GM18499 (cell line): ENCODE measurements at regions not wholly inside any gene's neighbourhood (a gene's known extent, or its start where the extent isn't known, plus 50 kb on each side); places are given as distances from the start of the nearest gene placed in this dataset.
"Not testable (repeated sequence)": the region's sequence is repeated elsewhere in the genome, so short reads cannot be mapped to it uniquely, and the experiment has no call there.

Experiments
- ATAC-seq: cut with Tn5 transposase; IDR thresholded peaks from one replicate; pipeline ENCODE4 v1.9.1; 2021; ENCODE audit warnings: moderate number of reproducible peaks; ENCODE audit not compliant: insufficient read depth, unreplicated experiment

DNA sequence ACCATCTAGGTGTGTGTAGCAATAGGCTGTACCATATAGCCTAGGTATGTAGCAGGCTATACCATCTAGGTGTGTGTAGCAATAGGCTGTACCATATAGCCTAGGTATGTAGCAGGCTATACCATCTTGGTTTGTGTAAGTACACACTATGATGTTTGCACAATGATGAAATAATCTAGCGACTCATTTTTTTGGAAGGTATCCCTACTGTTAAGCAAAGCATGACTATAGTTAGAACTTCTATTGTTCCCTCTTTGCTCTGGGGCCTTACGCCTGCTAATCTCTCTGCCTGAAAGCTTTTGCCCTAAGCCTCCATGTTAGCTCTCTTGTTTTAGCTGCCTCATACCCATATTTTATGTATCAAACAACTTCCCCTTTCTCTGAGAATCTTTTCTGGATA lies 563.3 kb downstream of the PIK3C3 start:
- not testable (repeated sequence) for ATAC-seq

GRCh38 chr18:42520138-42520537 lies 565.1 kb downstream of the PIK3C3 start:
- no peak for ATAC-seq

DNA sequence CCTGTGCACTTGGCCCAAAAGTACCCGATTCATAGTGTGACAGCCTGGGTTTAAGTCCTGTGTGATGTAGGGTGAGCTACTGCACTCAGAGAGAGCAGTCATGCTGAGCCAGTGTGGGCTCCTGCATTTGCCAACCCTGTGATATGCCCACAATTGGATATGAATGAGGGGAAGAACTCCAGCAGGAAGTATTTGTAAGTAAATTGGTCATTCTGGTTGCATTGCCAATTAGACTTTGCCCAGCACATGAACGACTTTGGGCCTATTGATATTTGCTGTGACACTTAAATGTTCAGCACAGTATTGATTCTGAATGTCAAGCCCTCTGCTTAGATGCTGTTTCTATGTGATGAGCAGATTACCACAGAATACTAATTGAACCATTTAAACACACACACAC lies 570.9 kb downstream of the PIK3C3 start:
- no peak for ATAC-seq

- ATAC-seq, result no peak
Measured at GRCh38 chr18:42527766-42528165, 572.7 kb downstream of the PIK3C3 start.

DNA sequence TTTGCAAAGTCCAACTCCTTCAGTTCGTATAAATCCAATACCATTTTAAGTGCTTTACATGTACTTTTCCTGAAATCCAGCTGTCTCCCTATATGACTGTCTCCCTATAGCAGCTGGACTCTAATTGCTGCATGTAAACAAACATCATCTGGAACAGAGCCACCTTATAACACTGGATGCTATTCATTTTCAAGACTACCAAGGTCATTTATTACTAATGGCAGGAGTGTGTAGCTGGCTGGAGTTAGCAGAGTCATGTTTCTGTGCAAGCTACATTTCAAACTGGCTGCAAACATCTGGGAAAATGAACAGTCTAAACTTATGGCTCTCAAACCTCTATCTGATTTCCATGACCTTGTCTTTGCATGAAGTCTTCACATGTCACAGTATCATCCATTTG lies 575.2 kb downstream of the PIK3C3 start:
- no peak for ATAC-seq

DNA sequence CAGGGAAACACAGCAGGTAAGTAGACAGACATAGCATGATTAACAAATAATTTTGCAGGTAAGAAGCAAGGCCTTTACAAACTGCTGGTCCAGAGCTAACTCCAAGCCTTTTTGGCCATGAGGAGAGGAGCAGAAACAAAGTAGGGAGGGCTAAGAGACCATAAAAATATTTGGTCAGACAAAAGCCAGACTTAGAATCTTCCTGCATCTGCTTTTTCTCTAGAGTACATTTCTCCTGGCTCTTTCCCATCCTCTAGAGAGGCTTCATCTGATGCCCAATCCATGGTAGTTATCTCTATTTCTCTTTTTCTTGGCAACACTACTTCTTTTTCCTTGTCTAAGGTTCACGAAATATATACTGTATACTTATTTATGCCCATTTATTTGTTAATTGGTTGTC lies 577.1 kb downstream of the PIK3C3 start:
- ATAC-seq, result no peak

DNA sequence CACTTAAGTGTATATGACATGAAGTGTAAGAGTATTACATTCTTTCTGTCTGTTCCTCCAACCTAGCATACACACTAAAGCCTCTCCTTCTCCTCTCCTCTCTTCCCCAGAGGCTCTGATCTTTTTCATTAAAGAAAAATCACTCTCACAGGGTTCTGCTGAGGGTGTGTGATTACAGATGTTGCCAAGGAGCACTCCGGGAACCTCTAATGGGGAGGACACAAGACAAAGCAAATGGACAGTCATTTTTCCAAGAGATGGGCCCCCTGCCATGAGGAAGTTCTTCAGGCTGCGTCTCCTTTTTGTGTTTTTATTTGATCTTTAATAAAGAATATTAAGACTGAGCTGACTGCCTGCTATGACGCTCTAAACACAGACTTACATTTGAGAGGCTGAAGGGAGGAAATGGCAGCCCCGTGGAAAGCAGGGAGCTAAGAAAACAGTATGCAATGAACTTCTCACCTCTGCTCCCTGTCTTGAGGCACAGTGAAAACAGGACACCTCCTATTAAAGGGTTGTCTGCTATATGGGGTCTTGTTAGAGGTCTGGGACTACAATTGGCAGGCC lies 578.1 kb downstream of the PIK3C3 start:
- ATAC-seq, result no peak

DNA sequence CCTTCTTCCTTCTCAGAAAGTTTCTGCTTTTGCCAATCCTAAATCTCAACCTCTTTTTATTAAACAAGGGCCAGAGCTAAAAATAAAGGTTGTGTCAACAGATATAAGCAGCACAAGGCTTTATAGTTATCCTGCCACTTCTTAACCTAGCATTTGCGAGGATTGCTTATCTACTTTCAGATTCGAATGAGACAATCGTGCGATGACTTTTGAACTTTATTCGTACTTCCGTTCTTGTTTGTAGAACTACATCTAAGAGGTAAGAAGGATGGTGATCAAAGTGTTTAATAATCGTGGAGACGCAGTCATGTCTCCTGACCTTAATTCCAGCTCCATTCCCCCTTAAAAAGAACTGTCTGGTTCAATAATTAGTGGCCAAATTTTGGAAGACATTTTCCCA lies 578.6 kb downstream of the PIK3C3 start:
- no peak for ATAC-seq

- no peak for ATAC-seq
Measured at GRCh38 chr18:42534313-42534712, 579.3 kb downstream of the PIK3C3 start.

DNA sequence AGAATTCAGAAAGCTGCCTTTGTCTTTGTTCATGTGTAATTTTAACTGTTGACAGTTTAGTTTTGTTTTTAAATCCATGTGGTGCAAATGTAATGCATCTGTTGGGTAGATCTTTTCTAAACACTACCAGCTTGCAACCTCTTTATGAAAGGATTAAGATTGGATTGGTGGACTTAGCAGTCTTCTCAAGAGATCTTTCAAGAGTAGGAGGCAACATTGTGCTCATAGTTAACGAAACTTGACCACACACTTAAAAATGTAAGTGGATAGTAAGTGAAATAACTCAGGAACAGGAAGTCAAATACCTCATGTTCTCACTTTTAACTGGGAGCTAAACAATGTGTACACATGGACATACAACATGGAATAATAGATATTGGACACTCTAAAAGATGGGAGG lies 579.0 kb downstream of the RIT2 start:
- no peak for ATAC-seq

- ATAC-seq, result no peak
Measured at GRCh38 chr18:42537291-42537690, 578.2 kb downstream of the RIT2 start.

DNA sequence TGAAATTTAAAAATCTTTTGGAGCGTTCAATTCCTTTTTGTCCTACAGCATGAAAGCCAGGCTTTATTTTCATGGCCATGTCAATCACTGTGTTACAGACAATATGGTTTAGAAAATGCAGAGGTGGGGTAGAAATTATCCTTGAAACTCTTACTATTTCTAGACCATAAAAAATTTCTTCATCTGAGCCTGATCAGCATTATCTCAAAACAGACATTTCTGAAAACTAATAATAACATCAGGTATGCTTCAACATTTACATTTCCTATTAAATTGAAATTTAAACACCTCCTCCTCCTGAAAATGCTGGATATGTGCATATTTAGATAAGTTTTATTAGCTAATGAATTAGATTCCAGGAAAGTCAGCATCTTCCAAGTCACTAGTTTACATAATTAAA lies 570.6 kb downstream of the RIT2 start:
- no peak for ATAC-seq

GRCh38 chr18:42545825-42546224 lies 569.7 kb downstream of the RIT2 start:
- ATAC-seq, result no peak

- ATAC-seq, result no peak
Measured at GRCh38 chr18:42548493-42548892, 567.0 kb downstream of the RIT2 start.

GRCh38 chr18:42549596-42549995 lies 565.9 kb downstream of the RIT2 start:
- no peak for ATAC-seq

GRCh38 chr18:42552559-42552958 lies 562.9 kb downstream of the RIT2 start:
- not testable (repeated sequence) for ATAC-seq

GRCh38 chr18:42559069-42559690 lies 556.3 kb downstream of the RIT2 start:
- ATAC-seq, result no peak

GRCh38 chr18:42561521-42561920 lies 554.0 kb downstream of the RIT2 start:
- ATAC-seq, result no peak

GRCh38 chr18:42563995-42564394 lies 551.5 kb downstream of the RIT2 start:
- ATAC-seq, result no peak

GRCh38 chr18:42564761-42565160 lies 550.7 kb downstream of the RIT2 start:
- ATAC-seq, result no peak

- no peak for ATAC-seq
Measured at GRCh38 chr18:42568773-42569172, 546.7 kb downstream of the RIT2 start.

DNA sequence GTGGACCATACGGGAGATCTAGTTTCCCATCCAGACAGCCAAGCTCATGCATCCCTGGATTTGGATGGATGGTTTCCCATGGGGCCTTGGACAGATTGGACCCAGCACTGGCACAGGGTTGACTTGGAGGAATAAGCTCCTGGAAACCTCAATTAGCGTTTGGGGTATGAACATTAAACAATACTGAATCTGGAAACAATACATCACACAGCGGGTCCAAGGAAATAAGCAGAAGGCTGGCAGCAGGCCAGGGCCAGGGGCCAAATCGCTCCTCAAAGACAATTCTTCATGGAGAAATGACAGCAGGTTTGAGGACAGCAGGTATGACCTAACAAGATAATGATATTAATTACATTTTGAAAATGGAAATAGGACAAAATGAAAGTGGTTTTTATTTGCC lies 540.6 kb downstream of the RIT2 start:
- no peak for ATAC-seq
